Mesenchymal stem cell (in vitro differentiated cells and primary cell): ENCODE measurements at regions not wholly inside any gene's neighbourhood (a gene's known extent, or its start where the extent isn't known, plus 50 kb on each side); places are given as distances from the start of the nearest gene placed in this dataset.

Experiments
- DNase-seq: peaks from one replicate; pipeline ENCODE4 v3.0.0-alpha.2; 2013
- H2AFZ ChIP-seq: one replicate; pipeline ENCODE4 v1.6.1; 2013; ENCODE audit warnings: low read depth, mild to moderate bottlenecking, control low read depth, inconsistent platforms, low read length, moderate library complexity
- H2AK5ac ChIP-seq: 2 replicates; pipeline ENCODE4 v1.6.1; 2013; ENCODE audit warnings: low read length, moderate library complexity, mild to moderate bottlenecking, inconsistent platforms; ENCODE audit not compliant: severe bottlenecking
- H2BK120ac ChIP-seq: one replicate; pipeline ENCODE4 v1.6.1; 2013; ENCODE audit warnings: low read depth, mild to moderate bottlenecking, inconsistent platforms, low read length, moderate library complexity
- H2BK12ac ChIP-seq, 2 experiments: one replicate each; pipeline ENCODE4 v1.6.1; 2013; ENCODE audit warnings: inconsistent platforms in 2 of 2, low read length in 2 of 2, mild to moderate bottlenecking in 2 of 2, moderate library complexity in 2 of 2, control low read depth in 1 of 2
- H2BK15ac ChIP-seq: one replicate; pipeline ENCODE4 v1.6.1; 2013; ENCODE audit warnings: mild to moderate bottlenecking, low read depth, inconsistent platforms; ENCODE audit not compliant: poor library complexity, severe bottlenecking
- H2BK5ac ChIP-seq: 2 replicates; pipeline ENCODE4 v1.6.1; 2013; ENCODE audit warnings: low read depth, mild to moderate bottlenecking, low read length, control low read depth, inconsistent platforms; ENCODE audit not compliant: poor library complexity, severe bottlenecking
- H3K14ac ChIP-seq, 2 experiments: one replicate each; pipeline ENCODE4 v1.6.1; 2013; ENCODE audit warnings: inconsistent platforms in 2 of 2, low read length in 2 of 2, control low read depth in 1 of 2, mild to moderate bottlenecking in 1 of 2, moderate library complexity in 1 of 2
- H3K18ac ChIP-seq, 2 experiments: one replicate each; pipeline ENCODE4 v1.6.1; 2013; ENCODE audit warnings: inconsistent platforms in 2 of 2, low read length in 2 of 2, control low read depth in 1 of 2, low read depth in 1 of 2, mild to moderate bottlenecking in 1 of 2
- H3K23ac ChIP-seq, 2 experiments: one replicate each; pipeline ENCODE4 v1.6.1; 2013; ENCODE audit warnings: inconsistent platforms in 2 of 2, low read length in 2 of 2, mild to moderate bottlenecking in 2 of 2, moderate library complexity in 2 of 2, control low read depth in 1 of 2
- H3K27ac ChIP-seq: 2 replicates; pipeline ENCODE4 v1.5.1; 2013; ENCODE audit warnings: mild to moderate bottlenecking, moderate library complexity, low read length, control low read depth, inconsistent platforms; ENCODE audit not compliant: poor library complexity, severe bottlenecking
- H3K27me3 ChIP-seq, 2 experiments: 2 replicates each; pipeline versions ENCODE4 v1.6.1 to v1.7.0; 2013; ENCODE audit warnings: low read length in 2 of 2, mild to moderate bottlenecking in 2 of 2, moderate library complexity in 2 of 2, control low read depth in 1 of 2, inconsistent platforms in 1 of 2; ENCODE audit not compliant: control insufficient read depth in 1 of 2, insufficient read depth in 1 of 2
- H3K36me3 ChIP-seq, 2 experiments: 2 replicates each; pipeline versions ENCODE4 v1.6.1 to v1.7.0; 2013; ENCODE audit warnings: low read length in 2 of 2, control low read depth in 1 of 2, inconsistent platforms in 1 of 2, low read depth in 1 of 2, mild to moderate bottlenecking in 1 of 2; ENCODE audit not compliant: insufficient read depth in 2 of 2, control insufficient read depth in 1 of 2
- H3K4ac ChIP-seq, 2 experiments: one replicate each; pipeline ENCODE4 v1.6.1; 2013; ENCODE audit warnings: inconsistent platforms in 2 of 2, low read length in 2 of 2, mild to moderate bottlenecking in 2 of 2, moderate library complexity in 2 of 2, control low read depth in 1 of 2, low read depth in 1 of 2
- H3K4me1 ChIP-seq: 2 replicates; pipeline ENCODE4 v1.6.1; 2013; ENCODE audit warnings: low read depth, low read length, control low read depth; ENCODE audit not compliant: control insufficient read depth, insufficient read depth
- H3K4me2 ChIP-seq: 2 replicates; pipeline ENCODE4 v1.6.1; 2013; ENCODE audit warnings: low read length, mild to moderate bottlenecking, inconsistent platforms; ENCODE audit not compliant: poor library complexity, severe bottlenecking
- H3K4me3 ChIP-seq, 2 experiments: 2 replicates each; pipeline versions ENCODE4 v1.5.1 to v1.7.0; 2013; ENCODE audit warnings: low read length in 2 of 2, mild to moderate bottlenecking in 2 of 2, control low read depth in 1 of 2, low read depth in 1 of 2; ENCODE audit not compliant: insufficient read depth in 1 of 2
- H3K79me1 ChIP-seq: replicated peaks from 2 replicates; pipeline ENCODE4 v1.6.1; 2013; ENCODE audit warnings: mild to moderate bottlenecking, control low read depth, low read length, inconsistent platforms; ENCODE audit not compliant: poor library complexity, severe bottlenecking
- H3K9ac ChIP-seq: 2 replicates; pipeline ENCODE4 v1.7.0; 2013; ENCODE audit warnings: mild to moderate bottlenecking, low read length, moderate library complexity
- H3K9me3 ChIP-seq: 2 replicates; pipeline ENCODE4 v1.7.0; 2013; ENCODE audit warnings: mild to moderate bottlenecking, low read length; ENCODE audit not compliant: control insufficient read depth
- H4K8ac ChIP-seq: one replicate; pipeline ENCODE4 v1.6.1; 2013; ENCODE audit warnings: inconsistent platforms, mild to moderate bottlenecking, low read length, moderate library complexity
- H4K91ac ChIP-seq: one replicate; pipeline ENCODE4 v1.6.1; 2013; ENCODE audit warnings: mild to moderate bottlenecking, low read length, inconsistent platforms
- WGBS: methylation state at CpG from one replicate; pipeline ENCODE4 v1.1.7; 2013; ENCODE audit warnings: mixed read lengths; 5-methylcytosine and 5-hydroxymethylcytosine counted together

- Histone ChIP-seq H3K4ac (no peak overlapping the region), H3K4me2 (no peak overlapping the region), H2AK5ac (no peak overlapping the region), H2BK5ac (no peak overlapping the region), H4K8ac (no peak overlapping the region), H3K14ac (no peak overlapping the region), H2BK15ac (no peak overlapping the region), H2BK12ac (no peak overlapping the region), H3K27me3 (no peaks in the 10 kb centered on the region), H3K23ac (no peak overlapping the region), H3K4me3 (no peak overlapping the region), H2BK120ac (no peak overlapping the region), H3K9me3 (peaks cover 2% of the 10 kb centered on the region), H3K9ac (no peak overlapping the region), H3K79me1 (no peaks in the 10 kb centered on the region), H3K36me3 (no peaks in the 10 kb centered on the region), H3K4me1 (no peaks in the 10 kb centered on the region), H3K18ac (no peak overlapping the region), H4K91ac (no peak overlapping the region), H2AFZ (no peak overlapping the region), H3K27ac (no peak overlapping the region)
- WGBS = 88% methylated on average over 8 of the region's 8 CpGs
- no peak for DNase-seq
Measured at GRCh38 chr19:30170495-30171137, 201.6 kb upstream of the ZNF536 start.

GRCh38 chr19:30171138-30171635 lies 201.0 kb upstream of the ZNF536 start:
- Histone ChIP-seq H2AK5ac (no peak overlapping the region), H3K27ac (no peak overlapping the region), H3K4me2 (no peak overlapping the region), H3K27me3 (no peaks in the 10 kb centered on the region), H3K36me3 (no peaks in the 10 kb centered on the region), H3K9ac (no peak overlapping the region), H4K91ac (no peak overlapping the region), H2BK5ac (no peak overlapping the region), H2BK12ac (no peak overlapping the region), H2AFZ (peak overlapping the region; percentile 30), H3K23ac (no peak overlapping the region), H4K8ac (no peak overlapping the region), H3K4me1 (no peaks in the 10 kb centered on the region), H3K4ac (no peak overlapping the region), H3K4me3 (no peak overlapping the region), H3K18ac (no peak overlapping the region), H3K9me3 (peaks cover 2% of the 10 kb centered on the region), H3K79me1 (no peaks in the 10 kb centered on the region), H3K14ac (no peak overlapping the region), H2BK15ac (no peak overlapping the region), H2BK120ac (no peak overlapping the region)
- no peak for DNase-seq
- 88% methylated on average over 3 of the region's 3 CpGs for WGBS

- no peak overlapping the region for H3K4me3 ChIP-seq
- 72% methylated on average over 10 of the region's 10 CpGs for WGBS
- H2BK15ac ChIP-seq = no peak overlapping the region
- no peak overlapping the region for H3K4ac ChIP-seq
- H2BK12ac ChIP-seq = no peak overlapping the region
- H3K14ac ChIP-seq = no peak overlapping the region
- no peak overlapping the region for H4K8ac ChIP-seq
- H4K91ac ChIP-seq = no peak overlapping the region
- no peak overlapping the region for H2AK5ac ChIP-seq
- H3K36me3 ChIP-seq = no peaks in the 10 kb centered on the region
- H3K9ac ChIP-seq = no peak overlapping the region
- H3K27ac ChIP-seq = no peak overlapping the region
- no peaks in the 10 kb centered on the region for H3K27me3 ChIP-seq
- no peak overlapping the region for H2AFZ ChIP-seq
- H3K9me3 ChIP-seq = peaks cover 2% of the 10 kb centered on the region
- H3K18ac ChIP-seq = no peak overlapping the region
- no peak overlapping the region for H2BK120ac ChIP-seq
- no peak for DNase-seq
- H2BK5ac ChIP-seq = no peak overlapping the region
- H3K23ac ChIP-seq = no peak overlapping the region
- no peaks in the 10 kb centered on the region for H3K79me1 ChIP-seq
- no peaks in the 10 kb centered on the region for H3K4me1 ChIP-seq
- H3K4me2 ChIP-seq = no peak overlapping the region
Measured at GRCh38 chr19:30171795-30172612, 200.2 kb upstream of the ZNF536 start.

GRCh38 chr19:30172613-30173242 lies 199.5 kb upstream of the ZNF536 start:
- Histone ChIP-seq H3K27ac (no peak overlapping the region), H3K27me3 (no peaks in the 10 kb centered on the region), H3K18ac (no peak overlapping the region), H3K4me3 (no peak overlapping the region), H2AK5ac (no peak overlapping the region), H3K36me3 (no peaks in the 10 kb centered on the region), H3K4ac (no peak overlapping the region), H2BK15ac (no peak overlapping the region), H4K8ac (no peak overlapping the region), H3K9me3 (peaks cover 2% of the 10 kb centered on the region), H2AFZ (no peak overlapping the region), H3K14ac (no peak overlapping the region), H2BK120ac (no peak overlapping the region), H3K4me2 (no peak overlapping the region), H3K9ac (no peak overlapping the region), H3K4me1 (no peaks in the 10 kb centered on the region), H4K91ac (no peak overlapping the region), H3K79me1 (no peaks in the 10 kb centered on the region), H2BK5ac (no peak overlapping the region), H2BK12ac (no peak overlapping the region), H3K23ac (no peak overlapping the region)
- no peak for DNase-seq
- 82% methylated on average over 8 of the region's 8 CpGs for WGBS
